ENCODE measurements at regions not wholly inside any gene's neighbourhood (a gene's known extent, or its start where the extent isn't known, plus 50 kb on each side); places are given as distances from the start of the nearest gene placed in this dataset.

- TF ChIP-seq CTCF (optimal IDR thresholded peaks at IDR 0.05 in 1 of 3, IDR thresholded peaks at IDR 0.05 in 1 of 3, conservative IDR thresholded peaks at IDR 0.05 in 1 of 3; ENCODE audit: extremely low read depth in 1 of 3, insufficient read depth in 2 of 3, low read length in 3 of 3), result no peak
- no peak for TF ChIP-seq EZH2 (IDR thresholded peaks at IDR 0.05; ENCODE audit: low read length)
These were observed 149.4 kb downstream of the DICER1 start for GRCh38 chr14:95007921-95008320.

All from keratinocyte (primary cell).